Vagina (tissue), 2 donors: ENCODE measurements at regions not wholly inside any gene's neighbourhood (a gene's known extent, or its start where the extent isn't known, plus 50 kb on each side); places are given as distances from the start of the nearest gene placed in this dataset.

ENCODE experiments used
- DNase-seq, 2 donors: peaks; one replicate each; pipeline ENCODE4 v3.0.0-alpha.2; 2017; ENCODE audit errors: extremely low spot score in 2 of 2
- H3K27ac ChIP-seq: fragments of 200-600 bp; sonication (generic); one replicate; pipeline ENCODE4 v1.5.1; 2019
- H3K27me3 ChIP-seq: fragments of 200-600 bp; sonication (generic); one replicate; pipeline ENCODE4 v1.5.1; 2019
- H3K36me3 ChIP-seq, 2 donors: fragments of 200-600 bp; sonication (generic); one replicate each; pipeline ENCODE4 v1.5.1; 2017 to 2019
- H3K4me1 ChIP-seq: fragments of 200-600 bp; sonication (generic); one replicate; pipeline ENCODE4 v1.5.1; 2019
- H3K4me3 ChIP-seq, 2 donors: fragments of 200-600 bp; sonication (generic); 1 replicate in 1 of 2; 2 replicates in 1 of 2; pipeline ENCODE4 v1.5.1; 2016 to 2019
- H3K9me3 ChIP-seq: fragments of 200-600 bp; sonication (generic); one replicate; pipeline ENCODE4 v1.5.1; 2019
- CTCF ChIP-seq, 3 experiments: fragments of 450-650 bp in 2 of 3; fragments of 200-600 bp in 1 of 3; sonication (generic) in 1 of 3; IDR thresholded peaks; one replicate each; pipeline ENCODE4 v1.5.1; 2017 to 2019; ENCODE audit warnings: antibody characterized with exemption in 3 of 3, mild to moderate bottlenecking in 2 of 3, moderate library complexity in 2 of 3
- POLR2A ChIP-seq, 2 donors: fragments of 450-650 bp; IDR thresholded peaks; one replicate each; pipeline ENCODE4 v1.6.1; 2017; ENCODE audit warnings: antibody characterized with exemption in 2 of 2, mild to moderate bottlenecking in 2 of 2, moderate library complexity in 2 of 2
- POLR2AphosphoS5 ChIP-seq, 2 donors: sonication (generic); formaldehyde crosslinking; IDR thresholded peaks; one replicate each; pipeline ENCODE4 v1.9.0; 2017; ENCODE audit warnings: antibody characterized with exemption in 2 of 2, mild to moderate bottlenecking in 2 of 2, low read depth in 1 of 2; ENCODE audit not compliant: insufficient read depth in 1 of 2
- intact Hi-C: fragments of 100-400 bp; cut with DNase I; formaldehyde crosslinking; loops from one replicate; pipeline ENCODE4 v1.15.1; 2023

GRCh38 chr4:108405586-108405985, 214.8 kb upstream of the RPL34 start:
- Histone ChIP-seq H3K36me3 (no peaks in the 10 kb centered on the region), H3K4me1 (no peaks in the 10 kb centered on the region), H3K27ac (no peak overlapping the region), H3K27me3 (no peaks in the 10 kb centered on the region), H3K4me3 (no peak overlapping the region), H3K9me3 (no peaks in the 10 kb centered on the region)
- no peak for DNase-seq
- TF ChIP-seq POLR2AphosphoS5 (IDR thresholded peaks at IDR 0.05; ENCODE audit: insufficient read depth in 1 of 2, low read depth in 1 of 2) (no peak), CTCF (IDR thresholded peaks at IDR 0.05) (no peak)
- intact Hi-C loops = no loop called here

DNA sequence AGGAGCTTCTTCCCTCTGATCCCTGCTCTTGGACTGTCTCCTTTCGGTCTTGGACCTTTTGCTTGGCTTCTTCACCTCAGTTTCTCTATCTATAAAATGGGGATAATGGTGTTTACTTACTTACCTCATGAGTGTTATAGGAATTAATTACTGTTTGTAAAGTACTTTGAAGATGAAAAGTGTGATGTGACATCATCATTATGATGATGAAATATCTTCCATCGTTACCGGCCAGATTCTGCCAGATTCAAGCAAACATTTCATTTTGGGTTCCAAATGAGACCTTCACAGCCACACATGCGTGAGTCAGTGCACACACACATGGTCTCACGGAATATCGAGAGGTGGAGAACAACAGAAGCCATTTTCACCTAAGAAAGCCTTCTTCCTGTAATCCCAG, 220.1 kb upstream of the RPL34 start:
- Histone ChIP-seq H3K4me3 (no peak overlapping the region), H3K36me3 (no peaks in the 10 kb centered on the region), H3K4me1 (no peaks in the 10 kb centered on the region), H3K27ac (no peak overlapping the region), H3K27me3 (no peaks in the 10 kb centered on the region), H3K9me3 (no peaks in the 10 kb centered on the region)
- TF ChIP-seq POLR2A (IDR thresholded peaks at IDR 0.05) (no peak), POLR2AphosphoS5 (IDR thresholded peaks at IDR 0.05; ENCODE audit: insufficient read depth in 1 of 2, low read depth in 1 of 2) (no peak), CTCF (IDR thresholded peaks at IDR 0.05) (no peak)
- intact Hi-C loops = no loop called here
- no peak for DNase-seq

DNA sequence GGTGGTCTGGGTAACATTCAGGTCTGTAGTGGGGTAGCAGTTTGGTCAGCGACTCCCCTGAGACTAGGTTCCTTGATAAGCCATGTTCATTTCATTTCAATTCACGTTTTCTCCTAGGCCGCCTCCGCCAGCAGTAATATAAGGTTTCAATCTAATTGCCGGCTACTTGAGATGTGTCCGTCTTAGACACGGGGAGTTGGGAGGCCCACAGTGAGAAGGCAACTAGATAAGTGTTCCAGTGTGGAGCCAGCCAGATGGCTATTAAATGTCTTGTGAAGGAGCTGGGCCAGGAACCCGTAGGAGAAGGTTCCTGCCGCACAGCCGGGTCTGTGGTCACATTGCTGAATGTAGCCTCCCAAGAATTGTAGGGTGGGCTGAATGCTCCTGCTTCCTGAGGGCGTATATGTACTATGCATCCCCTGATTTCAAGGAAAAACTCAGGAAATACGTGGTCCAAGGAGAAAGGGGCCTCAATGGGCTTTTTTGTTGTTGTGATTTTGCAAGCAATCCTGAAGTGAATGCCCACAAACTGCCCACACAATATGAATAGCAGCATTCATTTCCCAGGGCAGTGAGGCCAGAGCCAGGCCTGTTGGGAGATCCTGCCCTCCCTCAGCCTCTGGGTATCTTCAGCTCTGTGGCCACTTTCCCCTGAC, 220.6 kb upstream of the RPL34 start:
- no peaks in the 10 kb centered on the region for H3K27me3 ChIP-seq
- TF ChIP-seq POLR2A (IDR thresholded peaks at IDR 0.05) = no peak
- TF ChIP-seq CTCF (IDR thresholded peaks at IDR 0.05) = no peak
- TF ChIP-seq POLR2AphosphoS5 (IDR thresholded peaks at IDR 0.05; ENCODE audit: insufficient read depth in 1 of 2, low read depth in 1 of 2) = no peak
- intact Hi-C loops = no loop called here
- DNase-seq = no peak
- no peaks in the 10 kb centered on the region for H3K9me3 ChIP-seq
- no peak overlapping the region for H3K27ac ChIP-seq
- H3K4me3 ChIP-seq = no peak overlapping the region
- H3K36me3 ChIP-seq = no peaks in the 10 kb centered on the region
- no peaks in the 10 kb centered on the region for H3K4me1 ChIP-seq

GRCh38 chr4:108398836-108399235, 221.5 kb upstream of the RPL34 start:
- Histone ChIP-seq H3K4me3 (no peak overlapping the region), H3K36me3 (no peaks in the 10 kb centered on the region), H3K4me1 (no peaks in the 10 kb centered on the region), H3K27ac (no peak overlapping the region), H3K27me3 (no peaks in the 10 kb centered on the region), H3K9me3 (no peaks in the 10 kb centered on the region)
- TF ChIP-seq POLR2AphosphoS5 (IDR thresholded peaks at IDR 0.05; ENCODE audit: insufficient read depth in 1 of 2, low read depth in 1 of 2) = no peak
- TF ChIP-seq CTCF (IDR thresholded peaks at IDR 0.05) = no peak
- TF ChIP-seq POLR2A (IDR thresholded peaks at IDR 0.05) = no peak
- intact Hi-C loops = no loop called here
- no peak for DNase-seq

DNA sequence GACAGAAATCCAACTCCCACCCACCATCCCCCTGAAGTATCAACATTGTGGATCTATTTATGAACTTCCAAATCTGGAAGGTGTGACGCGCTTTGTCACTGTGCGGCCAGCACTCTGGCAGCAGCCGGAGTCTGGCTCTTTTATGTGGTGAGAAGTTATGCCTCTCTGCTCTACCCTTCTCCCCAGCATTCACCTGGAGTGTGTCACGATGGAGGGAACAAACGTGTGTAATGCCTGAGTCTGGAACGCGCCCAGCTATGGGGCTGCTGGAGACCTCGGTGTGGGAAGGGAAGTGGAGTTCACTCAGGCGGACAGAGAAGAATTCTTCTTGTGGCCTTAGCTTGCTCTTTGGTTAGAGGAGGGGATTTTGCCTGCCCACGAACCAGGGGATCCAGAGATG, 222.1 kb upstream of the RPL34 start:
- Histone ChIP-seq H3K4me3 (no peak overlapping the region), H3K4me1 (no peaks in the 10 kb centered on the region), H3K27ac (no peak overlapping the region), H3K27me3 (no peaks in the 10 kb centered on the region), H3K36me3 (no peaks in the 10 kb centered on the region), H3K9me3 (no peaks in the 10 kb centered on the region)
- DNase-seq = no peak
- no peak for TF ChIP-seq CTCF (IDR thresholded peaks at IDR 0.05)
- TF ChIP-seq POLR2A (IDR thresholded peaks at IDR 0.05) = no peak
- TF ChIP-seq POLR2AphosphoS5 (IDR thresholded peaks at IDR 0.05; ENCODE audit: insufficient read depth in 1 of 2, low read depth in 1 of 2) = no peak
- intact Hi-C loops = no loop called here
